ENCODE measurements at regions not wholly inside any gene's neighbourhood (a gene's known extent, or its start where the extent isn't known, plus 50 kb on each side); places are given as distances from the start of the nearest gene placed in this dataset.

DNA sequence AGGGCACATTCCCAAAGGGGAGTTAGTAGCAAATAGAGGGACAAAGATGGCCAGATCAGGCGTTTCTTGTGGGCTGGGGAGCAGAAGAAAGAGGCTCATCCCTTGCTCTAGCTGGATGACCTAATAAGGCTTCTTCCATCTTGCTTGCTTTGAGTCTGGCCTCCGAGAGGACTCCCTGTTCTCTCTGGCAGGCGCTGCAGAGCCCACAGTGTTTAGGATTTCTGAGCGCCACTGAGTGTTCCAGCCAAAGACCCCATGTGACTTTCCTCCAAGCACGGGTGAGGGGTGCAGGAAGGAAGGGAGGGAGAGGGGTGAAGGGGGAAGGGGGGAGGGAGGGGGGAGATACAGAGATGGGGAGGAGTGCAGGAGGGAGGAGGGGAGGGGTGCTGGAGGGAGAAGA, 203.8 kb upstream of the SVIL start:
- peaks cover 8% of the 10 kb centered on the region; the same call in 1 of the 2 replicates for H3K4me1 ChIP-seq (ENCODE audit: control insufficient read depth, insufficient read depth, low read length)

DNA sequence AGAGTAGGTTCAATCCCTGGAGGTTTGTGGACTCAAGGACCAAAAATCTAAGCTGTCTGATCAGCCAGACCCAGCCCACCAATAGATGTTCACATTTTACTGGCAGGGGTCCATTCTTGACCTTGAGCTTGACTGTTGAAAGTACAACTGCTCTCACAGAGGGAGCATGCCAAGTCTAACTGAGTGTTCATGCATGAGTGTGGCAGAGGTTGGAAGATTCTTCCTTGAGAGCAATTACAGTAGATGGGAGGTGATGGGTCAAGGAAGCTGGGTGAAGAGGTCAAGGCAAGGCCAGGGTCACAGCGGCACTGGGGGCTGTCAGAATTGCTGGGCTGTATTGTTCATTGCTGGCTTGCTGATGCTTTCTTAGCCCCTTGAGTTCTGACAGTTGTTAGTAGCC, 202.8 kb upstream of the SVIL start:
- no peaks in the 10 kb centered on the region for H3K9me3 ChIP-seq (ENCODE audit: control insufficient read depth, insufficient read depth, low read length)
- H3K4me1 ChIP-seq (ENCODE audit: control insufficient read depth, insufficient read depth, low read length), result peaks cover 8% of the 10 kb centered on the region; the same call in 1 of the 2 replicates
- no peak overlapping the region for H3K9ac ChIP-seq (ENCODE audit: low read depth, low read length)
- H3K27me3 ChIP-seq (ENCODE audit: control insufficient read depth, insufficient read depth, low read length), result no peaks in the 10 kb centered on the region
- H3K27ac ChIP-seq (ENCODE audit: low read depth, low read length), result no peak overlapping the region
- no peaks in the 10 kb centered on the region for H3K36me3 ChIP-seq (ENCODE audit: control insufficient read depth, insufficient read depth, low read length)
- H3K4me3 ChIP-seq (ENCODE audit: low read depth, low read length), result no peak overlapping the region

More for the DNA sequence above, 203.8 kb upstream of the SVIL start:
- Histone ChIP-seq H3K9ac (ENCODE audit: low read depth, low read length) (no peak overlapping the region), H3K36me3 (ENCODE audit: control insufficient read depth, insufficient read depth, low read length) (no peaks in the 10 kb centered on the region), H3K4me3 (ENCODE audit: low read depth, low read length) (no peak overlapping the region), H3K27me3 (ENCODE audit: control insufficient read depth, insufficient read depth, low read length) (no peaks in the 10 kb centered on the region), H3K27ac (ENCODE audit: low read depth, low read length) (no peak overlapping the region), H3K9me3 (ENCODE audit: control insufficient read depth, insufficient read depth, low read length) (no peaks in the 10 kb centered on the region)

GRCh38 chr10:29836396-29836795, 201.6 kb upstream of the SVIL start:
- peaks cover 8% of the 10 kb centered on the region; the same call in 1 of the 2 replicates for H3K4me1 ChIP-seq (ENCODE audit: control insufficient read depth, insufficient read depth, low read length)
- no peak overlapping the region for H3K27ac ChIP-seq (ENCODE audit: low read depth, low read length)
- no peaks in the 10 kb centered on the region for H3K27me3 ChIP-seq (ENCODE audit: control insufficient read depth, insufficient read depth, low read length)
- no peaks in the 10 kb centered on the region for H3K9me3 ChIP-seq (ENCODE audit: control insufficient read depth, insufficient read depth, low read length)
- H3K4me3 ChIP-seq (ENCODE audit: low read depth, low read length), result no peak overlapping the region
- no peaks in the 10 kb centered on the region for H3K36me3 ChIP-seq (ENCODE audit: control insufficient read depth, insufficient read depth, low read length)
- H3K9ac ChIP-seq (ENCODE audit: low read depth, low read length), result no peak overlapping the region

DNA sequence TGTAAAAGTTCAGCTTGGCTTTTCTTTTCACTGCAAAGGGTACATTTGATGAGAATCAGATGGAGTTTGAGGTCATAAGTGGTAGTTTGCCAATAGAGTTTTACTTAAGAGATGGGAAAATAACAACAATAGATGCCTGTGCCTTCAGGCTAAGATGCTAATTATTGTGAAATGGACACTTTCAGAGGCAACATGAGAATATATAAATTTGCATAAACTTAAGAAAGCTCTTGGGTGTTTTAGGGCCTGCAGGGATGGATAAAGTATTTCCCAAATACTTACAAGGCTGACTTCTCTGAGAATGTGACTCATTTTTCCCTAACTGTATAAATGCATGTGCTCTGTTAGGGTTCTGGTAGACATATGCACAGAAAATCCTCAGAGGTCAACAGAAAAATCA, 200.3 kb upstream of the SVIL start:
- H3K27ac ChIP-seq (ENCODE audit: low read depth, low read length), result no peak overlapping the region
- H3K27me3 ChIP-seq (ENCODE audit: control insufficient read depth, insufficient read depth, low read length), result no peaks in the 10 kb centered on the region
- H3K9me3 ChIP-seq (ENCODE audit: control insufficient read depth, insufficient read depth, low read length), result no peaks in the 10 kb centered on the region

DNA sequence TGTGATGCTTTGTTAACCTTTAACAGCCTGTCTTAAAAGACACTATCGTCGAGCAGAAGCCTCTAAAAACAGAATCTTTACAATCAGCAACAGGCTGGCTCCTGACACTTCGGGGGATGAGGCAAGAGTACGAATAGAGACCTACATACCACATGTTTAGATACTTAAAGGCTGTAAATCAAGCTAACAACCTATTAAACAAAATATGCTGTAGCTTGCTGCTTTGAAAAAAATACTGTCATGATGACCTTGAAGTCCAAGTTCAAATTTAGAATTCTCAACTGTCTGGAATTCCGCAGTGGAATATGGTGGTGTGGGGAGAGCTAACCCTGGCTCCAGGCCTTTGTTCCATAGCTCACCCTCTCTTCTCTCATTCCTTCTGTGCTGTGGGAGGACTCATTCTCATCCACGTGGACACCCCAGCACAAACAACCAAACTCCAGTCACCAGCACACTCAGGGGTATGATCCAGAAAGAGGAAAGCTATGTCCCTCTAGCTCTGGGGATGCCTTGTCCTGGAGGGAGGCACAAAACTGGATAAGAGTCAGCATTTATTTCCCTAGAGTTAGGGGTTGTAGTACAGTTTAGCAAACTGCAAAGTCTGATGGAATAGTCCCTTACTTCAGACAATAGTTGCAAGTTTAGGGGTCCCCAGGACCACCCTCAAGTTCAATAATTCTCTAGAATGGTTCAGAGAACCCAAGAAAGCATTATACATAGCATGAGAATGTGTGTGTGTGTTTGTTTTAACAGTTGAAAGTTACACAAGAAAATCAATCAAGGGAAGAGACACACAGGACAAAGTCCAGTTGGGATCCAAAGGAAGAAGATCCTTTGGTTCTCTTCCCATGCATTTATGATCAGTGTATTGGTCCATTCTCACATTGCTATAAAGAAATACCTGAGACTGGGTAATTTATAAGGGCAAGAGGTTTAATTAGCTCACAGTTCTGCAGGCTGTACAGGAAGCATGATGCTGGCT, 196.1 kb upstream of the SVIL start:
- Histone ChIP-seq H3K36me3 (ENCODE audit: control insufficient read depth, insufficient read depth, low read length) (no peaks in the 10 kb centered on the region), H3K27ac (ENCODE audit: low read depth, low read length) (no peak overlapping the region), H3K9me3 (ENCODE audit: control insufficient read depth, insufficient read depth, low read length) (no peaks in the 10 kb centered on the region), H3K27me3 (ENCODE audit: control insufficient read depth, insufficient read depth, low read length) (no peaks in the 10 kb centered on the region), H3K4me3 (ENCODE audit: low read depth, low read length) (no peak overlapping the region), H3K9ac (ENCODE audit: low read depth, low read length) (no peak overlapping the region), H3K4me1 (ENCODE audit: control insufficient read depth, insufficient read depth, low read length) (no peaks in the 10 kb centered on the region)

More for the DNA sequence above, 200.3 kb upstream of the SVIL start:
- peaks cover 8% of the 10 kb centered on the region; the same call in 1 of the 2 replicates for H3K4me1 ChIP-seq (ENCODE audit: control insufficient read depth, insufficient read depth, low read length)
- H3K4me3 ChIP-seq (ENCODE audit: low read depth, low read length), result no peak overlapping the region
- H3K9ac ChIP-seq (ENCODE audit: low read depth, low read length), result no peak overlapping the region
- no peaks in the 10 kb centered on the region for H3K36me3 ChIP-seq (ENCODE audit: control insufficient read depth, insufficient read depth, low read length)

GRCh38 chr10:29829776-29830175, 195.0 kb upstream of the SVIL start:
- Histone ChIP-seq H3K36me3 (ENCODE audit: control insufficient read depth, insufficient read depth, low read length) (no peaks in the 10 kb centered on the region), H3K27ac (ENCODE audit: low read depth, low read length) (no peak overlapping the region), H3K27me3 (ENCODE audit: control insufficient read depth, insufficient read depth, low read length) (no peaks in the 10 kb centered on the region; the same call in 1 of the 2 replicates), H3K9me3 (ENCODE audit: control insufficient read depth, insufficient read depth, low read length) (no peaks in the 10 kb centered on the region), H3K4me1 (ENCODE audit: control insufficient read depth, insufficient read depth, low read length) (no peaks in the 10 kb centered on the region), H3K9ac (ENCODE audit: low read depth, low read length) (no peak overlapping the region), H3K4me3 (ENCODE audit: low read depth, low read length) (no peak overlapping the region)

DNA sequence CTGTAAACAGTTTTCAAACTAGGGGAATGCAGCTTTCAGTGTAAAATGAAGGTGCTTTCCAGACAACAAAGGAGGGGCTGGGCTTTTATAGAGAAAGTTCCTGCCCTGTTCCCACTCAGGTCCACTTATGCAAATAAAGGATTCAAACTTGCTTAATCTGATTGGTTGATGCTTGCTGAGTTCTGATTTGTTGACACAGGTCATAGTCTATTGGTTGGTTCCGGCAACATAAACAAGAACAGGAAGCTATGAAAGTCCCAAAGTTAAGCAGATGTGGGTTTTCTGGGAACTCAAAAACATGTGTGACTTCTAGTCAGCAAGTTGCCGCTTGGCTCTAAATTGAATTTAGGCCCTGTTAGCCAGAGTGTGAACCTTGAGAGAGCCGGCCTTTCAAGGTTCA, 194.2 kb upstream of the SVIL start:
- Histone ChIP-seq H3K9me3 (ENCODE audit: control insufficient read depth, insufficient read depth, low read length) (no peaks in the 10 kb centered on the region), H3K27me3 (ENCODE audit: control insufficient read depth, insufficient read depth, low read length) (no peaks in the 10 kb centered on the region; the same call in 1 of the 2 replicates), H3K9ac (ENCODE audit: low read depth, low read length) (no peak overlapping the region), H3K36me3 (ENCODE audit: control insufficient read depth, insufficient read depth, low read length) (no peaks in the 10 kb centered on the region), H3K4me3 (ENCODE audit: low read depth, low read length) (no peak overlapping the region), H3K4me1 (ENCODE audit: control insufficient read depth, insufficient read depth, low read length) (no peaks in the 10 kb centered on the region), H3K27ac (ENCODE audit: low read depth, low read length) (no peak overlapping the region)

DNA sequence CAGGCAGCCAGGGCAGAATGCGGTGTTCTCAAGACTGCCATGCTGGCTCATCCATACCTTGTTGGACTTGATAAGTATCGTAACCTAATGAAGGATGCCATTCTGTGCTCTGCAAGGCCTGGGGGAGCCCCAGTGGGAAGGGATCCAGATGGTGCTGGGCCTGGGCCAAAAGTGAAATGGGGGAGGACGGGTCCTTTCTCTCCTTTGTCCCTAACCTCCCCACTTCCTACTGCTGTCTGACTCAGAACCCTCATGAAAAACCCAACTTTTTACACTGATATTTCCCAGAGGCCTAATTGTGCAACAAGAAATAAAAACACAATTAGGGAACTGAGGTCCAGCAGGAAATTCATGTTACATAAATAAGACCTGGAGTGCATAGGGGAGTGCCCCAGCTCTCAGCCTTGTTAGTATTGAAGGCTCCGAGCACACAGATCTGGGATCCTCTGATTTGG, 193.7 kb upstream of the SVIL start:
- no peak overlapping the region for H3K27ac ChIP-seq (ENCODE audit: low read depth, low read length)
- no peak overlapping the region for H3K9ac ChIP-seq (ENCODE audit: low read depth, low read length)
- H3K9me3 ChIP-seq (ENCODE audit: control insufficient read depth, insufficient read depth, low read length), result no peaks in the 10 kb centered on the region
- no peaks in the 10 kb centered on the region; the same call in 1 of the 2 replicates for H3K27me3 ChIP-seq (ENCODE audit: control insufficient read depth, insufficient read depth, low read length)
- H3K4me1 ChIP-seq (ENCODE audit: control insufficient read depth, insufficient read depth, low read length), result no peaks in the 10 kb centered on the region
- H3K4me3 ChIP-seq (ENCODE audit: low read depth, low read length), result no peak overlapping the region
- H3K36me3 ChIP-seq (ENCODE audit: control insufficient read depth, insufficient read depth, low read length), result no peaks in the 10 kb centered on the region

- Histone ChIP-seq H3K9me3 (ENCODE audit: control insufficient read depth, insufficient read depth, low read length) (no peaks in the 10 kb centered on the region), H3K36me3 (ENCODE audit: control insufficient read depth, insufficient read depth, low read length) (no peaks in the 10 kb centered on the region), H3K4me1 (ENCODE audit: control insufficient read depth, insufficient read depth, low read length) (no peaks in the 10 kb centered on the region), H3K9ac (ENCODE audit: low read depth, low read length) (no peak overlapping the region), H3K27ac (ENCODE audit: low read depth, low read length) (no peak overlapping the region), H3K27me3 (ENCODE audit: control insufficient read depth, insufficient read depth, low read length) (no peaks in the 10 kb centered on the region; the same call in 1 of the 2 replicates), H3K4me3 (ENCODE audit: low read depth, low read length) (no peak overlapping the region)
Measured at GRCh38 chr10:29827512-29827911, 192.7 kb upstream of the SVIL start.

DNA sequence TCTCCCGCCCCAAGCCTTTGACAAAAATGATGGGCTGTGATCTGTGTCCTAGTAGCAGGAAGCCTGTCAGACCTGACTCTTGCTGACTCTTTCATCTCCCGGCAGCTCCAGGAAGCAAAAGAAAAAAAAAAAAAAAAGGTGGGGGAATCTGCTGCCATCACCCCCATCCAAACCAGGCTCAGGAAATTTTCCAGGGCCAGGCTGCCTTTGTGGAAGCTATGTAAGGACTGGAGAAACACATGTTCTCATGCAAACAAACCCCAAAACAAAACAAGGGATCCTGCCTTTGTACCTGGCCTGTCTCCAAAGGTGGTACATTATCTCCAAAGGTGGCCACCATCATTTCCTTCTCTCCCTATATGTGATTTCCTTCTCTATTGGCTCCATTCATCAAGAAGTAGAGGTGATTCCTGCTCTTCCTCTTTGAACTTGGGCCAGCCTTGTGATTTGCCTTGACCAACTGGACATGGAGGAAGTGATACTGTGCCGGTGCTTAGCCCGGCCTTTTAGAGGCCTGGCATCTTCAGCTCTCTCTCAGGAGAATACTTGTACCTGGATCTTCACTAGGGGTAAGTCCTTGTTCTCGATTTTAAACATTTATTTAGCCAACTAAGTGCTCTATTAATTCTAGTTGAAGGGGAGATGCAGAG, 192.2 kb upstream of the SVIL start:
- Histone ChIP-seq H3K9me3 (ENCODE audit: control insufficient read depth, insufficient read depth, low read length) (no peaks in the 10 kb centered on the region), H3K36me3 (ENCODE audit: control insufficient read depth, insufficient read depth, low read length) (no peaks in the 10 kb centered on the region), H3K4me3 (ENCODE audit: low read depth, low read length) (no peak overlapping the region), H3K27ac (ENCODE audit: low read depth, low read length) (no peak overlapping the region), H3K4me1 (ENCODE audit: control insufficient read depth, insufficient read depth, low read length) (no peaks in the 10 kb centered on the region), H3K9ac (ENCODE audit: low read depth, low read length) (no peak overlapping the region), H3K27me3 (ENCODE audit: control insufficient read depth, insufficient read depth, low read length) (no peaks in the 10 kb centered on the region; the same call in 1 of the 2 replicates)

- Histone ChIP-seq H3K27me3 (ENCODE audit: control insufficient read depth, insufficient read depth, low read length) (no peaks in the 10 kb centered on the region; the same call in 1 of the 2 replicates), H3K9ac (ENCODE audit: low read depth, low read length) (no peak overlapping the region), H3K4me3 (ENCODE audit: low read depth, low read length) (no peak overlapping the region), H3K4me1 (ENCODE audit: control insufficient read depth, insufficient read depth, low read length) (no peaks in the 10 kb centered on the region), H3K36me3 (ENCODE audit: control insufficient read depth, insufficient read depth, low read length) (no peaks in the 10 kb centered on the region), H3K27ac (ENCODE audit: low read depth, low read length) (no peak overlapping the region), H3K9me3 (ENCODE audit: control insufficient read depth, insufficient read depth, low read length) (no peaks in the 10 kb centered on the region)
Measured at GRCh38 chr10:29826221-29826620, 191.4 kb upstream of the SVIL start.
